ENCODE measurements at regions not wholly inside any gene's neighbourhood (a gene's known extent, or its start where the extent isn't known, plus 50 kb on each side); places are given as distances from the start of the nearest gene placed in this dataset.

GRCh38 chr1:98055457-98055856 is 134.6 kb upstream of the DPYD start:
- DNase-seq, result no peak

GRCh38 chr1:98054786-98055185 is 134.0 kb upstream of the DPYD start:
- DNase-seq, result no peak

GRCh38 chr1:98054367-98054701 is 133.5 kb upstream of the DPYD start:
- no peak for DNase-seq

- peak; percentile 84 for DNase-seq
These were observed 132.9 kb upstream of the DPYD start for GRCh38 chr1:98053471-98054366.

GRCh38 chr1:98051065-98051675 is 130.3 kb upstream of the DPYD start:
- peak; percentile 73 for DNase-seq

GRCh38 chr1:98049370-98050135 is 128.7 kb upstream of the DPYD start:
- DNase-seq, result peak; percentile 44

GRCh38 chr1:98048751-98049325 is 128.0 kb upstream of the DPYD start:
- DNase-seq, result no peak

GRCh38 chr1:98048244-98048643 is 127.4 kb upstream of the DPYD start:
- DNase-seq, result peak; percentile 91

- no peak for DNase-seq
These were observed 126.3 kb upstream of the DPYD start for GRCh38 chr1:98047171-98047570.

- DNase-seq, result peak; percentile 49
These were observed 125.2 kb upstream of the DPYD start for GRCh38 chr1:98045767-98046641.

- no peak for DNase-seq
These were observed 124.5 kb upstream of the DPYD start for GRCh38 chr1:98045211-98045766.

GRCh38 chr1:98044766-98045165 is 123.9 kb upstream of the DPYD start:
- DNase-seq, result no peak

GRCh38 chr1:98044071-98044697 is 123.3 kb upstream of the DPYD start:
- no peak for DNase-seq

- DNase-seq, result no peak
These were observed 114.8 kb upstream of the DPYD start for GRCh38 chr1:98035602-98036002.

- DNase-seq, result no peak
These were observed 113.7 kb upstream of the DPYD start for GRCh38 chr1:98034505-98034904.

- DNase-seq, result no peak
These were observed 112.1 kb upstream of the DPYD start for GRCh38 chr1:98032958-98033357.

- no peak for DNase-seq
These were observed 110.1 kb upstream of the DPYD start for GRCh38 chr1:98030976-98031375.

GRCh38 chr1:98030483-98030882 is 109.6 kb upstream of the DPYD start:
- no peak for DNase-seq

- DNase-seq, result no peak
These were observed 108.0 kb upstream of the DPYD start for GRCh38 chr1:98028800-98029199.

GRCh38 chr1:98027103-98027705 is 106.4 kb upstream of the DPYD start:
- no peak for DNase-seq

- DNase-seq, result no peak
These were observed 105.0 kb upstream of the DPYD start for GRCh38 chr1:98025858-98026257.
